Neural crest cell (in vitro differentiated cells): ENCODE measurements at regions not wholly inside any gene's neighbourhood (a gene's known extent, or its start where the extent isn't known, plus 50 kb on each side); places are given as distances from the start of the nearest gene placed in this dataset.

ENCODE experiments used
- DNase-seq: peaks from one replicate; pipeline ENCODE4 v3.0.0; 2021; ENCODE audit warnings: low read depth, mixed read lengths, low spot score
- H3K27ac Mint-ChIP-seq: one replicate; pipeline ENCODE4 v1.8.0; 2021; ENCODE audit warnings: mild to moderate bottlenecking, mixed read lengths; ENCODE audit not compliant: unreplicated experiment
- H3K27me3 Mint-ChIP-seq: 2 replicates; pipeline ENCODE4 v1.8.0; 2021; ENCODE audit warnings: low read depth, mild to moderate bottlenecking, mixed read lengths
- H3K36me3 Mint-ChIP-seq: 2 replicates; pipeline ENCODE4 v1.8.0; 2021; ENCODE audit warnings: low read depth, mild to moderate bottlenecking, mixed read lengths
- H3K4me1 Mint-ChIP-seq: 2 replicates; pipeline ENCODE4 v1.8.0; 2021; ENCODE audit warnings: mixed read lengths
- H3K4me3 Mint-ChIP-seq: one replicate; pipeline ENCODE4 v1.8.0; 2021; ENCODE audit warnings: mild to moderate bottlenecking, mixed read lengths
- H3K9me3 Mint-ChIP-seq: 2 replicates; pipeline ENCODE4 v1.8.0; 2021; ENCODE audit warnings: mixed read lengths
- TF ChIP-seq, protein P1 (sequence below): fragments of 200-600 bp; sonication (generic); conservative IDR thresholded peaks from 2 replicates; pipeline ENCODE4 v1.5.0; 2021; ENCODE audit warnings: antibody characterized with exemption, mild to moderate bottlenecking

DNA sequence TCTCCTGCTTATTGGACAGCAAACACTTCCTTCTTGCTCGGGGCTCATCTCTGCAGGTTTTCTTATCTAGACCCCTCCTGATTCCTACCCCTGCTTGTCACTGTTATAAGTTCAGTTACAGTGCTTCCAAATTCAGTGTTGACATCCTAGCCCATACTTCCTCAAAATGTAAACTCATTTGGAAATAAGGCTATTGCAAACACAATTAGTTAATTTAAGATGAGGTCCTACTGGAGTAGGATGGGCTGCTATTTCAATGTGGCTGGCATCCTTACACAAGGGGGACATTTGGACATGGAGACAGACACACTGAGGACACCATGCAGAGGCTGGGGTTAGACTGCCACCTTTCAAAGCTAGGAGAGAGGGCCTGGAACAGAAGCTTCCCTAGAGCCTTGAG, 85.2 kb upstream of the NPVF start:
- no peaks in the 10 kb centered on the region for H3K36me3 Mint-ChIP-seq
- TF ChIP-seq, protein P1, sequence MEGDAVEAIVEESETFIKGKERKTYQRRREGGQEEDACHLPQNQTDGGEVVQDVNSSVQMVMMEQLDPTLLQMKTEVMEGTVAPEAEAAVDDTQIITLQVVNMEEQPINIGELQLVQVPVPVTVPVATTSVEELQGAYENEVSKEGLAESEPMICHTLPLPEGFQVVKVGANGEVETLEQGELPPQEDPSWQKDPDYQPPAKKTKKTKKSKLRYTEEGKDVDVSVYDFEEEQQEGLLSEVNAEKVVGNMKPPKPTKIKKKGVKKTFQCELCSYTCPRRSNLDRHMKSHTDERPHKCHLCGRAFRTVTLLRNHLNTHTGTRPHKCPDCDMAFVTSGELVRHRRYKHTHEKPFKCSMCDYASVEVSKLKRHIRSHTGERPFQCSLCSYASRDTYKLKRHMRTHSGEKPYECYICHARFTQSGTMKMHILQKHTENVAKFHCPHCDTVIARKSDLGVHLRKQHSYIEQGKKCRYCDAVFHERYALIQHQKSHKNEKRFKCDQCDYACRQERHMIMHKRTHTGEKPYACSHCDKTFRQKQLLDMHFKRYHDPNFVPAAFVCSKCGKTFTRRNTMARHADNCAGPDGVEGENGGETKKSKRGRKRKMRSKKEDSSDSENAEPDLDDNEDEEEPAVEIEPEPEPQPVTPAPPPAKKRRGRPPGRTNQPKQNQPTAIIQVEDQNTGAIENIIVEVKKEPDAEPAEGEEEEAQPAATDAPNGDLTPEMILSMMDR: no peak
- no peaks in the 10 kb centered on the region for H3K27me3 Mint-ChIP-seq
- no peaks in the 10 kb centered on the region for H3K9me3 Mint-ChIP-seq
- no peak for DNase-seq
- H3K4me3 Mint-ChIP-seq: no peak overlapping the region
- no peak overlapping the region for H3K27ac Mint-ChIP-seq
- peaks cover 13% of the 10 kb centered on the region for H3K4me1 Mint-ChIP-seq

DNA sequence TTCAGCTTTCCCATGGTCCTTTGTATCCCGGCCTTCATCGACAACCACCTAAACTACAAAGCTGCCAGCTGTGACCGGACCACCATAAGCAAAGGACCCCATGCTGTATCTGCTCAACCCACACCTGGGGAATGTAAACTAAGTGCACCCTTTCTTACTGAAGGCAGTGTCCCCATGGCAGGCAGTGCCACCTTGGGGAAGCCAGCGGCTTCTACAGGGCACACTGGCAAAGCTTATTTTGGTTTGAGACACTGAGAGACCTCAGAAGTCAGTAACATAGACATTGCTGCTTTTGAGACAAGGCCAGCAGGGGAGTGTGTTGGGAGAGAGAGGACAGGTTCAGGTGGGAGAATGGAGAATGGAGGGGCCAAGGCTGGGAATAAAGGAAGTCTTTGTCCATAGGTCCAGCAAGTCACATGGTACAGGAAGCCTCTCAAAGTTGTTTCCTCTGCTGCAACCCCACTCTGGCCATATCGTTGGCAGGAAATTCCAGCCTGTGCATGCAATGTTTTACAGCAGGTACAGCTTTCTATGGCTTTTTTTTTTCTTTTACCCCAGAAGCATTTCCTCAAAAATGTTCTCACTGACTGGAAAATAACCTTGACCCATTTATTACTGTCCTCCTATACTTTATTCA, 85.9 kb upstream of the NPVF start:
- TF ChIP-seq, protein P1: no peak
- Mint-ChIP-seq H3K36me3 (no peaks in the 10 kb centered on the region), H3K4me3 (no peak overlapping the region), H3K27ac (peak overlapping the region; percentile 59), H3K27me3 (no peaks in the 10 kb centered on the region), H3K4me1 (peaks cover 6% of the 10 kb centered on the region), H3K9me3 (no peaks in the 10 kb centered on the region)
- no peak for DNase-seq

DNA sequence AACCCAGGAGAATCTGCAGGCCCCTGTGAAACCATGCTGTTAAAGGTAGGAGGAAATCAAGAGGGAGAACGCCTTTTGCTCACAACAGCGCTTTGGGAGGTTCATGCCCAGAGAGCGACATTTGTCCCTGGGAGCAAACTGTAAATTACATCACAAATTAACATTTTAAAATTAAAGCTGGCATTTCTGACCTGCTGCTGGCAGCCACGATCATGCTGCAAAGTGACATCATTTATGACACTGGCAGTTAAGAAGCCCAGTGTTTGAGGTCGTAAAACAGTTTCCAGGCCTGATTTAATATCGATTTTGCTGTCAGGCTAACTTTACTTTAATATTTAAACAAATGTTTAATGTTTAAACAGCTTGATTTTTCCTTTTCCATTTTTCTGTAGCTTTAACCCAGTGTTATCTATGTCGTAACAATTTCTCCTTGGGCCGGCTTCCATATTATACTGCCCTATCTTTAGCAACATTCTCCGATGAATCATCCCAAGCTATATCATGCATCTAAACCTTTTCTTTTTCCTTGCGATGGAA, 86.5 kb upstream of the NPVF start:
- Mint-ChIP-seq H3K27me3 (no peaks in the 10 kb centered on the region), H3K27ac (no peak overlapping the region), H3K36me3 (no peaks in the 10 kb centered on the region), H3K9me3 (no peaks in the 10 kb centered on the region), H3K4me1 (peaks cover under 1% of the 10 kb centered on the region), H3K4me3 (no peak overlapping the region)
- no peak for DNase-seq
- TF ChIP-seq, protein P1: no peak

DNA sequence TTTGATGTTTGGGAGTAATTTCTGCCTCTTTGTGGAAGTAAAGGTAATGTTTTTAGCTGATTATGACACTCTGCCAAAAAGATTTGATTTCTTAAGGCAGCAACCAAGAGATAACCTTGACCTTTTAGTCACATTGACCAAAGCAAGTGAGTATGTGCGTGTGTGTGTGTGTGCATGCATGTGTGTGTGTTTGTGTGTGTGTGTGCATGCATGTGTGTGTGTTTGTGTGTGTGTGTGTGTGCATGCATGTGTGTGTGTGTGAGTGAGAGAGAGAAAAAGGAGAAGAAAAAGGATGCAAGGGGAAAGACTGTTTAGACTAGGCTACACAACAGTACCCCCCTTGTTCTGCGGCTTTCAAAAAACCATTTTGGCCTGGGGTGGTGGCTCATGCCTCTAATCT, 88.1 kb upstream of the NPVF start:
- TF ChIP-seq, protein P1: no peak
- H3K4me3 Mint-ChIP-seq: no peak overlapping the region
- no peaks in the 10 kb centered on the region for H3K9me3 Mint-ChIP-seq
- H3K27me3 Mint-ChIP-seq: no peaks in the 10 kb centered on the region
- no peak overlapping the region for H3K27ac Mint-ChIP-seq
- no peak for DNase-seq
- H3K4me1 Mint-ChIP-seq: no peaks in the 10 kb centered on the region
- H3K36me3 Mint-ChIP-seq: no peaks in the 10 kb centered on the region

DNA sequence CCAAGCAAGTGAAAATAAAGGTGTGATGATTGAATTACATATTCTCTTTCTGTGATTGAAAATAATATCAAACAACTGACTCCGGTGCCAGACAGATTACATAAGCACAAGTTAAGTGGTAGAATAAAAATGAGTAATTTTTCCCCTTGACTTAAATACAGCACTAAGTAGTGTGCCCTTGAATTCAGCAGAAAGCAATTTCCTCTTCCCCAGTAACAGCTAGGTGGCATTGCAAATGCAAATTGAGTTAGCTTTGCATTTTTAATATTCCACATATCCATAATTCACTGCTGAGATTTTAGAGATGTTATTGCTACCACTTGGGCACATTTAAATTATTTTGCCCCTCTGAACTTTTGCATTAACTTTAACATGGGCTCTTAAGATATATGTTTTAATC, 89.8 kb upstream of the NPVF start:
- H3K27ac Mint-ChIP-seq: no peak overlapping the region

More for the DNA sequence above, 89.8 kb upstream of the NPVF start:
- no peak for DNase-seq
- Mint-ChIP-seq H3K4me3 (no peak overlapping the region), H3K27me3 (peaks cover 3% of the 10 kb centered on the region), H3K9me3 (no peaks in the 10 kb centered on the region), H3K36me3 (no peaks in the 10 kb centered on the region), H3K4me1 (peaks cover 4% of the 10 kb centered on the region)
- TF ChIP-seq, protein P1: no peak
